CD4-positive, alpha-beta T cell treated with Interleukin-12 subunit alpha and Interleukin-12 subunit beta, for 1 hour (primary cell): ENCODE measurements at regions not wholly inside any gene's neighbourhood (a gene's known extent, or its start where the extent isn't known, plus 50 kb on each side); places are given as distances from the start of the nearest gene placed in this dataset.

ENCODE experiments used
- DNase-seq: peaks from one replicate; pipeline ENCODE4 v3.0.0-alpha.2; 2020

GRCh38 chr22:19574247-19574646, 50.0 kb upstream of the CLDN5 start:
- no peak for DNase-seq

- DNase-seq = peak; percentile 39
Measured at GRCh38 chr22:19576460-19577421, 52.5 kb upstream of the CLDN5 start.

DNA sequence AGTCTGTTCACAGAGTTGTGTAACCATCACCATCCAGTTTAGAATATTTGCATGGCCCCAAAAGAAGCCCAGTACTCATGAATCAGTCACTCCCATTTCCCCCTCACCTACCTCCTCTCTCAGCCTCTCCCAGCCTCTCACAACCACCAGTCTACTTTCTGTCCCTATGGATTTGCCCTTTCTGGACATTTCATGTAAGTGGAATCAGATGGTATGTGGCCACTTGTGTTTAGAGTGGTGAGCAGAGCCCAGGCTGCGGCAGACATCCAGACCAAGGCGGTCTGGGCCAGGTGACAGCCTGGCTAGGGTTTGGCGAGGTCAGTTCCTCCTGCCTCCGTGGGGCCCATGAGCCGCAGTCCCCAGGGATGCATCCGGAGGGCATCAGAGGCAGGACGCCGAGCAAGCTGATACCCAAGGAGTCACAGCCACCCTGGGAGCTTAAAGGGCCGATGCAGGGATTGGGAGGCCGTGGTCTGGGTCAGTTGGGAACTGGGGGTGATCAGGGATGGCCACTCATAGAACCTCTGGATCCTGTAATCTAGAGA, 53.3 kb upstream of the CLDN5 start:
- no peak for DNase-seq

GRCh38 chr22:19578180-19579004, 54.2 kb upstream of the CLDN5 start:
- no peak for DNase-seq

DNA sequence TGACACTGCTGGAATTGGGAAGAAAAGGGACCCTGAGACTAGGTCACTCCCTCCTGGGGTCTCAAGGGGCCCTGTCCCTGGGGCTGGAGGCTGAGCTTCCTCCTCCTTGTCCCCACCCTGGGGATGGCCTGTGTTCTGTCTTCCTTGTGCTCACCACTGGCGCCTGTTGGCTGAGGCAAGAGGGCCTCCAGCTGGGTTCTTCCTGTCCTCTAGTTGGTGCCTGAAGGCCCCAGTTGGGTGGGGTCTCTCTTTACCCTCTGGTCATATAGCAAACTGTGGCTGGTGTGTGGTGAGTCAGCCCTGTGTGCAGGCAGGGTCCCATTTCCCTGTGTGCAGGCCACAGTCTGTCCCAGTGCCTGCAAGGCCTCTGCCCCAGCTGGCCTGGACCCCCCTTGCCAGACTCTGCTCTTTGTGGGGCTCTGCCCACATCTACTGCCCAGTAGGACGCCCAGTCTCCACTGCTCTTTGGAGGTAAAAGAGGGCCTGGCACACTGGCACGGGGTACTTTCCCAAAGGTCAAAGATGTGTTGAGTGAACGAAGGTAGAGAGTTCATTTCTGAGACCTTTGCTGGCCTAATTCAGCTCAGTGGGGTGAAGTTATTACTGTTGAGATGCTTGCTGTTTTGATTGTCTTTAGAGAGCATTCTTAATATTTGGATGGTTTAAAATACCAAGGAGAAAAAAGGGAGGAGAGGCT, 55.1 kb upstream of the CLDN5 start:
- DNase-seq = no peak

DNA sequence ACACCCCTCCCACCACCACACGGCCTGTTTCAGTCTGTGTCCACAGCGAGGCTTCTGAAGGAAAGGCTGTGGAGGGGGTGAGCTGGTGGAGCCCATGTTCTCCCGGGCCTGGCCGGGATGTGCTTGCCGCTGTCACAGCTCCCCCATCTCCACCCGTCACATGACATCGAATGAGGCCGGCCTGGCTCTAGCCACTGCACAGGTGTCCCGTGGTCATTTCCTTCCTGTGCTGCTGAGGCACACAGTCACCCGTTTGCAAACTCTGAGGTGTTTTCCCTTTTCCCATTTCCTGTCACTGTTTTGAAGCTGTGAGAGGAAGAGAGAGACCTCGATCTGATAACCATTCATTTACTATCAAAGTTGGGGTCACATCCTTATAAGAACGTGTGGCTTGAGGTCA, 55.7 kb upstream of the CLDN5 start:
- peak; percentile 9 for DNase-seq

- no peak for DNase-seq
Measured at GRCh38 chr22:19580291-19580890, 56.2 kb upstream of the CLDN5 start.

DNA sequence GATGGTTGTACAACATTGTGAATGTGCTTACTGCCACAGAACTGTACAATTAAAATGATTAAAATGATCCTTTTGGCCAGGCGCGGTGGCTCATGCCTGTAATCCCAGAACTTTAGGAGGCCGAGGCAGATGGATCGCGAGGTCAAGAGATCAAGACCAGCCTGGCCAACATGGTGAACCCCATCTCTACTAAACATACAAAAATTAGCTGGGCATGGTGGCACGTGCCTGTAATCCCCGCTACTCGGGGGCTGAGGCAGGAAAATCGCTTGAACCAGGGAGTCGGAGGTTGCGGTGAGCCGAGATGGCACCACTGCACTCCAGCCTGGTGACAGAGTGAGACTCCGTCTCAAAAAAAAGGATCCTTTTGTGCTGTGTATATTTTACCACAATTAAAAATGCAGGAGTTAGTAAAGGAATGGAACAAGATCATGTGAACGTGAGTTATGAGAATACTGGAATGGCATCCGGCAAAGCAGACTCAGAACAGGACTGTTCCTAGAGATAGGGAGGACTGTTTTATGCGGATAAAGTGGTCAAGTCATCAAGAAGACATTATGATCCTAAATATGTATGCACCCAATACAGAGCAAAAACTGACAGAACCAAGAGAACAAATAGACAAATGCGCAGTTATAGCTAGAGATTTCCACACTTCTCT, 58.0 kb upstream of the CLDN5 start:
- DNase-seq = no peak

- DNase-seq = no peak
Measured at GRCh38 chr22:19586922-19587684, 62.9 kb upstream of the CLDN5 start.

- no peak for DNase-seq
Measured at GRCh38 chr22:19590696-19591095, 66.5 kb upstream of the CLDN5 start.

DNA sequence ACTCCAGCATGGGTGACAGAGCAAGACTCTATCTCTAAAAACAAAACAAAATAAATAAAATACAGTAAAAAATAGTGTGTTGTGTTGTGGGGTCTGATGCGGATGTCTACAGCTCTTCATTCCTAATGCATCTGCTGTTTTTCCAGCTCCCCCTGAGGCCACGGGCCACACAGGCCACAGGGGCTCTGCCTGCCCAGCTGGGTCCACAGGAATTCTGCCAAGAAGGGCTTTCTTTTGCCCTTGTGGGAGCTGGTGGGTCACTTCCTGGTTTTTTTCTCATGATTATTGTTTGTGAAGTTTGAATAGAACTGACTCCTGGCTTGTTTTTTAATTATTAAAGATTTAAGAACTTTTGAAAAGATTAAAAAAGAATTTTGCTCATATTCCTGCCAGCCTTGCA, 67.4 kb upstream of the CLDN5 start:
- DNase-seq = no peak

DNA sequence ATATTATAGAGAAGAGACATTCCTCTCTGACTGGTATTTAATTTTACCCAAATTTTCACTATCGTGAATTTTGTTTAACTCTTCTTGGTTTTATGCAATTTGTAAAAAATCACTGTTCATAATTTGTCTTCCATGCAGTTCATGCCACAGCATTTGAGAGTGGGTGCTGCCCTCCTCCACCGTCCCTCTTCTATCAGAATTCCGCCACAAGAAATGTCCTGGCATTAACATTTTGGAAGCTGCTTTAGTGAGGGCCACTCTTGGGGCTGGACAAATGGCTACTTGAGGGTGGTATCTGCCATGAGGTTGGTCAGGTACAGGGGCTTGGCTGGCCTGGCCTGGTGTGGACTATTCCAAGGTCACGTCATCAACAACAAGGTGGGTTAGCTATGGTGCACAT, 68.3 kb upstream of the CLDN5 start:
- DNase-seq = no peak

GRCh38 chr22:19593991-19594569, 69.9 kb upstream of the CLDN5 start:
- DNase-seq = no peak

- DNase-seq = no peak
Measured at GRCh38 chr22:19595532-19595931, 71.3 kb upstream of the CLDN5 start.

- no peak for DNase-seq
Measured at GRCh38 chr22:19596680-19597398, 72.6 kb upstream of the CLDN5 start.

DNA sequence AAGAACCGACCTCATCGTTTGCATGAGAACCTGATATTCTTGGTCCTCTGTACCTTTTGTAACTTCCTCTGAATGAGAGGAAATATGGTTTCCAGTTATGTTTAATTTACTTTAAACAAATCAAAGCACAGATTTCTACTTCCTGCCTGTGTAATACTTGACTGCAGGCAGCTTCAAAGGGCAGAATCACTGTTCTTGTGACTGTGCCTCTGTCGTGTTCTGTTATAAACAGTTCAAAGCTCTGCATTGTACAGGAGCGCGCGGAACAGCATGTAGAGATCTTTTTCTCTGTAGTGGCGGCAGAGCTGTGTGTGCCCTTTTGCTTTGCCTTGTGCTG, 73.2 kb upstream of the CLDN5 start:
- peak; percentile 64 for DNase-seq

GRCh38 chr22:19598054-19598855, 74.0 kb upstream of the CLDN5 start:
- no peak for DNase-seq

DNA sequence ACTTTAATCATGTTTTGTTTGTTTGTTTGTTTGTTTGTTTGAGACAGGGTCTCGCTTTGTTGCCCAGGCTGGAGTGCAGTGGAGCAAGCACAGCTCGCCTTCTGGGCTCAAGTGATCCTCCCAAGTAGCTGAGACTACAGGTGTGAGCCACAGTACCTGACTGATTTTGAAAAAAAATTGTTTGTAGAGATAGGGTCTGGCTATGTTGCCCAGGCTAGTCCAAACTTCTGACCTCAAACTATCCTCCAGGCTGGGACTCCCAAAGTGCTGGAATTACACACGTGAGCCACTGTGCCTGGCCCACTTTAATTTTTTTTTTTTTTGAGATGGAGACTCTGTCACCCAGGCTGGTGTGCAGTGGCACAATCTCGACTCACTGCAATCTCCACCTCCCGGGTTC, 74.8 kb upstream of the CLDN5 start:
- DNase-seq = no peak

DNA sequence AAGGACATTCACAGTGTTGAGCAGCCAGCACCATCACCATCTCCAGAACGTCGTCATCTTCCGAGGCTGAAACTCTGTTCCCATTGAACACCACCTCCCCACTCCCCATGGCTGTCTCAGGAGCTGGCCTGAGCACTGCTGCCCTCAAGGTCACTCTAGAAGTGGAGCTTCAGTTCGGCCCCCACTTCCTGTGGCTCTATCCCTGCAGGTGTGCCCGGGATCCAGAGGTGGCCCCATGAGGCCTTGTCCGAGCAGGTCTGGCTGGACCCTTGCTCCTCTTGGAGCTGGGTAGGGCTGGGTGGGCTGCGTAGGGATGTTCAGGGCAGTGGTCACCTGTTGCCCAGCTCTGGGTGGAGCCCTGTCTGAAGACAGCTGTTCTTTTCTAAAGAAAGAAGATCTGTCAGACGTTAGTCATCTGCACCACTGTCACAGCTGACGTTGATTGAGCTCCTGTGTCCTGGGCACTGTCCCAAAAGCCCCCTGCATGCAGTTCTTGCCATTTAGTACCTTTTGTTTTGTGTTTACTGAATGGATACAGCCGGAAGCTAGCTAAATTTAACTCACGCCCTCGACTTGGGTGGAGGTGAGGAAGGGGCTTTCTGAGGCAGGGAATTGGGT, 75.5 kb upstream of the CLDN5 start:
- no peak for DNase-seq
